Neuronal stem cell (in vitro differentiated cells): ENCODE measurements at regions not wholly inside any gene's neighbourhood (a gene's known extent, or its start where the extent isn't known, plus 50 kb on each side); places are given as distances from the start of the nearest gene placed in this dataset.
A peak's percentile ranks its signal among the peaks of the same experiment; 100 is the strongest.

Experiments used
- DNase-seq: peaks from one replicate; pipeline ENCODE4 v3.0.0-alpha.2; 2013; ENCODE audit warnings: low spot score
- H2AFZ ChIP-seq: one replicate; pipeline ENCODE4 v1.6.1; 2013; ENCODE audit warnings: mild to moderate bottlenecking, low read length, inconsistent platforms
- H2AK5ac ChIP-seq: 2 replicates; pipeline ENCODE4 v1.6.1; 2013; ENCODE audit warnings: low read depth, mild to moderate bottlenecking, inconsistent platforms, low read length, moderate library complexity, mixed read lengths
- H2BK120ac ChIP-seq: 2 replicates; pipeline ENCODE4 v1.6.1; 2013; ENCODE audit warnings: low read depth, mild to moderate bottlenecking, inconsistent platforms, low read length, moderate library complexity, mixed read lengths
- H2BK12ac ChIP-seq: one replicate; pipeline ENCODE4 v1.6.1; 2013; ENCODE audit warnings: low read length, inconsistent platforms
- H2BK15ac ChIP-seq: 2 replicates; pipeline ENCODE4 v1.6.1; 2013; ENCODE audit warnings: mild to moderate bottlenecking, low read length, inconsistent platforms, mixed read lengths
- H2BK5ac ChIP-seq: one replicate; pipeline ENCODE4 v1.6.1; 2013; ENCODE audit warnings: inconsistent platforms, mild to moderate bottlenecking, low read length, moderate library complexity
- H3K14ac ChIP-seq: one replicate; pipeline ENCODE4 v1.6.1; 2013; ENCODE audit warnings: low read length, inconsistent platforms
- H3K18ac ChIP-seq: 2 replicates; pipeline ENCODE4 v1.6.1; 2013; ENCODE audit warnings: low read length, inconsistent platforms
- H3K23ac ChIP-seq: 2 replicates; pipeline ENCODE4 v1.6.1; 2013; ENCODE audit warnings: low read depth, mild to moderate bottlenecking, mixed read lengths, low read length, inconsistent platforms; ENCODE audit not compliant: poor library complexity
- H3K27ac ChIP-seq: replicated peaks from 3 replicates; pipeline ENCODE4 v1.5.1; 2013; ENCODE audit warnings: low read length, inconsistent platforms
- H3K27me3 ChIP-seq, 3 experiments: 2 replicates each; pipeline ENCODE4 v1.6.1; 2013; ENCODE audit warnings: low read length in 3 of 3, mild to moderate bottlenecking in 2 of 3, inconsistent platforms in 1 of 3, low read depth in 1 of 3, mixed read lengths in 1 of 3, moderate library complexity in 1 of 3; ENCODE audit not compliant: control insufficient read depth in 3 of 3, insufficient read depth in 3 of 3
- H3K36me3 ChIP-seq, 2 donors: replicated peaks in 1 of 2; 2 replicates each; pipeline ENCODE4 v1.6.1; 2013; ENCODE audit warnings: low read length in 2 of 2; ENCODE audit not compliant: control insufficient read depth in 2 of 2, insufficient read depth in 2 of 2
- H3K4ac ChIP-seq: 2 replicates; pipeline ENCODE4 v1.6.1; 2013; ENCODE audit warnings: inconsistent platforms, mild to moderate bottlenecking, low read length, moderate library complexity
- H3K4me1 ChIP-seq, 2 donors: 1 replicate in 1 of 2; 2 replicates in 1 of 2; pipeline ENCODE4 v1.6.1; 2013; ENCODE audit warnings: low read length in 2 of 2, low read depth in 1 of 2; ENCODE audit not compliant: control insufficient read depth in 2 of 2, insufficient read depth in 1 of 2
- H3K4me2 ChIP-seq: one replicate; pipeline ENCODE4 v1.6.1; 2013; ENCODE audit warnings: mild to moderate bottlenecking, low read length, inconsistent platforms; ENCODE audit not compliant: insufficient read depth, poor library complexity, severe bottlenecking
- H3K4me3 ChIP-seq, 2 donors: 2 replicates each; pipeline ENCODE4 v1.5.1; 2013; ENCODE audit warnings: low read length in 2 of 2, mild to moderate bottlenecking in 2 of 2, inconsistent platforms in 1 of 2, moderate library complexity in 1 of 2
- H3K79me1 ChIP-seq: one replicate; pipeline ENCODE4 v1.6.1; 2013; ENCODE audit warnings: low read depth, mild to moderate bottlenecking, inconsistent platforms, low read length, moderate library complexity
- H3K9ac ChIP-seq: one replicate; pipeline ENCODE4 v1.6.1; 2013; ENCODE audit warnings: mild to moderate bottlenecking, low read depth, low read length, inconsistent platforms; ENCODE audit not compliant: poor library complexity
- H3K9me3 ChIP-seq, 2 donors: replicated peaks in 1 of 2; 2 replicates each; pipeline versions ENCODE3 to v1.6.1; 2013; ENCODE audit warnings: low read length in 2 of 2, mild to moderate bottlenecking in 2 of 2, inconsistent platforms in 1 of 2, low read depth in 1 of 2, mixed read lengths in 1 of 2, moderate library complexity in 1 of 2; ENCODE audit not compliant: control insufficient read depth in 2 of 2, insufficient read depth in 1 of 2
- H4K8ac ChIP-seq: one replicate; pipeline ENCODE4 v1.6.1; 2013; ENCODE audit warnings: low read depth, mild to moderate bottlenecking, inconsistent platforms, low read length, moderate library complexity
- H4K91ac ChIP-seq: one replicate; pipeline ENCODE4 v1.6.1; 2013; ENCODE audit warnings: low read length, low read depth, mild to moderate bottlenecking, inconsistent platforms; ENCODE audit not compliant: poor library complexity
- WGBS, 2 donors: extraction: QIAGEN DNeasy Blood & Tissue Kit; methylation state at CpG; one replicate each; pipeline ENCODE4 v1.1.7; 2013; ENCODE audit warnings: missing lambda C conversion rate in 2 of 2, mixed read lengths in 1 of 2; ENCODE audit not compliant: insufficient read length in 2 of 2, insufficient replicate concordance in 1 of 2; ENCODE audit errors: extremely low coverage in 2 of 2; 5-methylcytosine and 5-hydroxymethylcytosine counted together

- Histone ChIP-seq H3K4ac (no peak overlapping the region), H2AFZ (no peak overlapping the region), H3K4me1 (peaks cover 0 to 3% of the 10 kb centered on the region in 2 donors), H3K23ac (no peak overlapping the region), H3K18ac (no peak overlapping the region), H2BK15ac (no peak overlapping the region), H4K8ac (no peak overlapping the region), H3K36me3 (no peaks in the 10 kb centered on the region), H3K27me3 (no peaks in the 10 kb centered on the region), H3K27ac (no peak overlapping the region), H2AK5ac (no peak overlapping the region), H2BK5ac (no peak overlapping the region), H3K9me3 (no peaks in the 10 kb centered on the region), H2BK12ac (no peak overlapping the region), H3K4me2 (no peak overlapping the region), H3K9ac (no peak overlapping the region), H3K14ac (no peak overlapping the region), H2BK120ac (no peak overlapping the region), H3K4me3 (no peak overlapping the region), H3K79me1 (no peaks in the 10 kb centered on the region), H4K91ac (no peak overlapping the region)
- WGBS, 2 donors = no CpG with 5 or more reads among the region's 12 CpGs
- DNase-seq = no peak
Observed at GRCh38 chr1:71232166-71232763, 151.4 kb upstream of the ZRANB2 start.

- no peaks in the 10 kb centered on the region for H3K27me3 ChIP-seq
- H4K91ac ChIP-seq = no peak overlapping the region
- no peak overlapping the region for H3K4ac ChIP-seq
- no peak overlapping the region for H3K27ac ChIP-seq
- H3K9me3 ChIP-seq = no peaks in the 10 kb centered on the region
- H2AFZ ChIP-seq = no peak overlapping the region
- no CpG with 5 or more reads among the region's 1 CpG for WGBS, 2 donors
- H2AK5ac ChIP-seq = no peak overlapping the region
- H3K4me1 ChIP-seq = peaks cover 0 to 3% of the 10 kb centered on the region in 2 donors
- H2BK5ac ChIP-seq = no peak overlapping the region
- no peak overlapping the region for H2BK120ac ChIP-seq
- H3K9ac ChIP-seq = no peak overlapping the region
- no peak overlapping the region for H2BK15ac ChIP-seq
- no peak overlapping the region for H4K8ac ChIP-seq
- H3K14ac ChIP-seq = no peak overlapping the region
- H3K79me1 ChIP-seq = no peaks in the 10 kb centered on the region
- H3K36me3 ChIP-seq = no peaks in the 10 kb centered on the region
- H3K18ac ChIP-seq = no peak overlapping the region
- H3K23ac ChIP-seq = no peak overlapping the region
- no peak overlapping the region for H3K4me2 ChIP-seq
- no peak overlapping the region for H2BK12ac ChIP-seq
- H3K4me3 ChIP-seq = no peak overlapping the region
- DNase-seq = no peak
Observed at GRCh38 chr1:71231751-71232150, 150.9 kb upstream of the ZRANB2 start.

- Histone ChIP-seq H4K8ac (no peak overlapping the region), H2BK15ac (no peak overlapping the region), H3K23ac (no peak overlapping the region), H3K79me1 (no peaks in the 10 kb centered on the region), H3K27me3 (no peaks in the 10 kb centered on the region), H2AFZ (peak overlapping the region; percentile 30), H2BK12ac (no peak overlapping the region), H3K18ac (no peak overlapping the region), H3K27ac (no peak overlapping the region), H3K4me1 (peaks cover 0 to 3% of the 10 kb centered on the region in 2 donors), H3K36me3 (no peaks in the 10 kb centered on the region), H2BK120ac (no peak overlapping the region), H3K9ac (no peak overlapping the region), H3K14ac (no peak overlapping the region), H3K9me3 (no peaks in the 10 kb centered on the region), H3K4ac (no peak overlapping the region), H2BK5ac (no peak overlapping the region), H3K4me2 (no peak overlapping the region), H3K4me3 (no peak overlapping the region), H4K91ac (no peak overlapping the region), H2AK5ac (no peak overlapping the region)
- WGBS, 2 donors = no CpG with 5 or more reads among the region's 12 CpGs
- no peak for DNase-seq
Observed at GRCh38 chr1:71228742-71229365, 148.0 kb upstream of the ZRANB2 start.

- Histone ChIP-seq H2BK120ac (no peak overlapping the region), H2AK5ac (no peak overlapping the region), H3K79me1 (no peaks in the 10 kb centered on the region), H2BK5ac (no peak overlapping the region), H3K4ac (no peak overlapping the region), H2BK12ac (no peak overlapping the region), H3K9ac (no peak overlapping the region), H3K4me2 (no peak overlapping the region), H3K23ac (no peak overlapping the region), H3K36me3 (no peaks in the 10 kb centered on the region), H2AFZ (no peak overlapping the region), H3K4me1 (peaks cover 0 to 3% of the 10 kb centered on the region in 2 donors), H3K4me3 (no peak overlapping the region), H3K27me3 (no peaks in the 10 kb centered on the region), H3K18ac (no peak overlapping the region), H3K27ac (no peak overlapping the region), H4K8ac (no peak overlapping the region), H3K9me3 (no peaks in the 10 kb centered on the region), H4K91ac (no peak overlapping the region), H3K14ac (no peak overlapping the region), H2BK15ac (no peak overlapping the region)
- DNase-seq = no peak
- WGBS, 2 donors = no CpG with 5 or more reads among the region's 4 CpGs
Observed at GRCh38 chr1:71228241-71228640, 147.4 kb upstream of the ZRANB2 start.
